ENCODE measurements at regions not wholly inside any gene's neighbourhood (a gene's known extent, or its start where the extent isn't known, plus 50 kb on each side); places are given as distances from the start of the nearest gene placed in this dataset.

- WGBS, 10 experiments, result 0 to 67% (median 21%) methylated on average over 1 to 3 of the region's 3 CpGs; no CpG with 5 or more reads in 3 of the 10 experiments
- peak in 1 of 8 experiments; percentile 27 for ATAC-seq (replicated peaks in 6 of 8)
- Histone ChIP-seq H3K4me1 (replicated peaks in 1 of 2) (peaks cover 16 to 31% of the 10 kb centered on the region in 2 donors), H3K27ac (peak overlapping the region in 1 of 2 donors; percentile 41), H3K4me3 (no peak overlapping the region)
- in situ Hi-C loops (cut with MboI; ENCODE audit: low pct_unique_long_range_greater_than_20kb in 2 of 9, low sequenced_read_pairs in 9 of 9, unreplicated experiment in 9 of 9), result no loop called here
Observed at GRCh38 chr15:53080484-53080883, 290.3 kb upstream of the ONECUT1 start.

- no peak overlapping the region for H3K4me3 ChIP-seq
- in situ Hi-C loops (cut with MboI; ENCODE audit: low pct_unique_long_range_greater_than_20kb in 2 of 9, low sequenced_read_pairs in 9 of 9, unreplicated experiment in 9 of 9), result no loop called here
- peaks cover 24 to 34% of the 10 kb centered on the region in 2 donors for H3K4me1 ChIP-seq (replicated peaks in 1 of 2)
- ATAC-seq (replicated peaks in 6 of 8), result no peak
- no peak overlapping the region for H3K27ac ChIP-seq
- WGBS, 10 experiments, result 0 to 100% (median 34%) methylated on average over 1 to 3 of the region's 3 CpGs; no CpG with 5 or more reads in 4 of the 10 experiments
Observed at GRCh38 chr15:53074221-53074620, 284.1 kb upstream of the ONECUT1 start.

- Histone ChIP-seq H3K4me1 (replicated peaks in 1 of 2) (peaks cover 24 to 38% of the 10 kb centered on the region in 2 donors), H3K4me3 (no peak overlapping the region), H3K27ac (no peak overlapping the region)
- ATAC-seq (replicated peaks in 6 of 8), result peak in 6 of 8 experiments; percentile 23 to 71 (median 54)
- 0 to 80% (median 15%) methylated on average over 1 to 2 of the region's 3 CpGs; no CpG with 5 or more reads in 2 of the 10 experiments for WGBS, 10 experiments
- in situ Hi-C loops (cut with MboI; ENCODE audit: low pct_unique_long_range_greater_than_20kb in 2 of 9, low sequenced_read_pairs in 9 of 9, unreplicated experiment in 9 of 9), result no loop called here
Observed at GRCh38 chr15:53072077-53072476, 281.9 kb upstream of the ONECUT1 start.

- WGBS, 10 experiments, result 0 to 100% (median 53%) methylated on average over 1 to 4 of the region's 4 CpGs; no CpG with 5 or more reads in 3 of the 10 experiments
- Histone ChIP-seq H3K27ac (no peak overlapping the region), H3K4me1 (replicated peaks in 1 of 2) (peaks cover 14 to 20% of the 10 kb centered on the region in 2 donors), H3K4me3 (no peak overlapping the region)
- ATAC-seq (replicated peaks in 6 of 8), result peak in 2 of 8 experiments; percentile 39 to 42
- in situ Hi-C loops (cut with MboI; ENCODE audit: low pct_unique_long_range_greater_than_20kb in 2 of 9, low sequenced_read_pairs in 9 of 9, unreplicated experiment in 9 of 9), result no loop called here
Observed at GRCh38 chr15:53068636-53069035, 278.5 kb upstream of the ONECUT1 start.

- Histone ChIP-seq H3K4me1 (replicated peaks in 1 of 2) (peaks cover 9 to 14% of the 10 kb centered on the region in 2 donors), H3K27ac (no peak overlapping the region), H3K4me3 (no peak overlapping the region)
- WGBS, 10 experiments, result 0 to 74% (median 56%) methylated on average over 6 to 10 of the region's 10 CpGs
- ATAC-seq (replicated peaks in 6 of 8), result peak in 1 of 8 experiments; percentile 24
- in situ Hi-C loops (cut with MboI; ENCODE audit: low pct_unique_long_range_greater_than_20kb in 2 of 9, low sequenced_read_pairs in 9 of 9, unreplicated experiment in 9 of 9), result no loop called here
Observed at GRCh38 chr15:53059273-53060043, 269.3 kb upstream of the ONECUT1 start.

GRCh38 chr15:53046153-53046790 is 256.1 kb upstream of the ONECUT1 start:
- in situ Hi-C loops (cut with MboI; ENCODE audit: low pct_unique_long_range_greater_than_20kb in 2 of 9, low sequenced_read_pairs in 9 of 9, unreplicated experiment in 9 of 9), result no loop called here
- Histone ChIP-seq H3K4me1 (replicated peaks in 1 of 2) (no peaks in the 10 kb centered on the region), H3K4me3 (no peak overlapping the region), H3K27ac (no peak overlapping the region)
- ATAC-seq (replicated peaks in 6 of 8), result no peak
- WGBS, 10 experiments, result 0 to 100% (median 90%) methylated on average over 1 to 2 of the region's 2 CpGs; no CpG with 5 or more reads in 2 of the 10 experiments

GRCh38 chr15:53038655-53038941 is 248.5 kb upstream of the ONECUT1 start:
- ATAC-seq (replicated peaks in 6 of 8), result peak in 4 of 8 experiments; percentile 17 to 58 (median 52)
- WGBS, 10 experiments, result 4 to 73% (median 49%) methylated on average over 1 to 5 of the region's 7 CpGs; no CpG with 5 or more reads in 4 of the 10 experiments
- Histone ChIP-seq H3K4me1 (replicated peaks in 1 of 2) (peaks cover 3 to 23% of the 10 kb centered on the region in 2 donors), H3K27ac (peak overlapping the region; percentile 30 to 50), H3K4me3 (no peak overlapping the region)
- in situ Hi-C loops (cut with MboI; ENCODE audit: low pct_unique_long_range_greater_than_20kb in 2 of 9, low sequenced_read_pairs in 9 of 9, unreplicated experiment in 9 of 9), result no loop called here

GRCh38 chr15:53037904-53038654 is 247.9 kb upstream of the ONECUT1 start:
- in situ Hi-C loops (cut with MboI; ENCODE audit: low pct_unique_long_range_greater_than_20kb in 2 of 9, low sequenced_read_pairs in 9 of 9, unreplicated experiment in 9 of 9), result no loop called here

GRCh38 chr15:53036641-53037040 is 246.5 kb upstream of the ONECUT1 start:
- no peak for ATAC-seq (replicated peaks in 6 of 8)
- WGBS, 10 experiments, result 0 to 90% (median 48%) methylated on average over 1 to 2 of the region's 2 CpGs
- H3K4me1 ChIP-seq (replicated peaks in 1 of 2), result peaks cover 3 to 25% of the 10 kb centered on the region in 2 donors
- H3K27ac ChIP-seq, result no peak overlapping the region
- no peak overlapping the region for H3K4me3 ChIP-seq
- in situ Hi-C loops (cut with MboI; ENCODE audit: low pct_unique_long_range_greater_than_20kb in 2 of 9, low sequenced_read_pairs in 9 of 9, unreplicated experiment in 9 of 9), result no loop called here

More at GRCh38 chr15:53037904-53038654, 247.9 kb upstream of the ONECUT1 start:
- H3K4me3 ChIP-seq, result no peak overlapping the region
- ATAC-seq (replicated peaks in 6 of 8), result peak in 4 of 8 experiments; percentile 49 to 77 (median 59)
- peak overlapping the region; percentile 30 to 50 for H3K27ac ChIP-seq
- peaks cover 3 to 23% of the 10 kb centered on the region in 2 donors for H3K4me1 ChIP-seq (replicated peaks in 1 of 2)
- WGBS, 10 experiments, result 0 to 81% (median 33%) methylated on average over 1 to 5 of the region's 14 CpGs

- WGBS, 10 experiments, result 0 to 100% (median 73%) methylated on average over 1 to 4 of the region's 4 CpGs; no CpG with 5 or more reads in 2 of the 10 experiments
- in situ Hi-C loops (cut with MboI; ENCODE audit: low pct_unique_long_range_greater_than_20kb in 2 of 9, low sequenced_read_pairs in 9 of 9, unreplicated experiment in 9 of 9), result no loop called here
- Histone ChIP-seq H3K4me1 (replicated peaks in 1 of 2) (peaks cover 3 to 25% of the 10 kb centered on the region in 2 donors), H3K27ac (no peak overlapping the region), H3K4me3 (no peak overlapping the region)
- no peak for ATAC-seq (replicated peaks in 6 of 8)
Observed at GRCh38 chr15:53034767-53035245, 244.7 kb upstream of the ONECUT1 start.

GRCh38 chr15:53033709-53034108 is 243.6 kb upstream of the ONECUT1 start:
- in situ Hi-C loops (cut with MboI; ENCODE audit: low pct_unique_long_range_greater_than_20kb in 2 of 9, low sequenced_read_pairs in 9 of 9, unreplicated experiment in 9 of 9), result no loop called here
- Histone ChIP-seq H3K4me1 (replicated peaks in 1 of 2) (peaks cover 3 to 24% of the 10 kb centered on the region in 2 donors), H3K4me3 (no peak overlapping the region), H3K27ac (no peak overlapping the region)
- ATAC-seq (replicated peaks in 6 of 8), result no peak
- WGBS, 10 experiments, result 0 to 100% (median 88%) methylated on average over 1 to 4 of the region's 4 CpGs; no CpG with 5 or more reads in 2 of the 10 experiments

- in situ Hi-C loops (cut with MboI; ENCODE audit: low pct_unique_long_range_greater_than_20kb in 2 of 9, low sequenced_read_pairs in 9 of 9, unreplicated experiment in 9 of 9), result no loop called here
- no peak overlapping the region for H3K27ac ChIP-seq
Observed at GRCh38 chr15:53031469-53031868, 241.3 kb upstream of the ONECUT1 start.

GRCh38 chr15:53022788-53023187 is 232.7 kb upstream of the ONECUT1 start:
- no peak overlapping the region for H3K4me3 ChIP-seq
- ATAC-seq (replicated peaks in 6 of 8), result no peak
- 11 to 97% (median 80%) methylated on average over 1 to 3 of the region's 4 CpGs; no CpG with 5 or more reads in 1 of the 10 experiments for WGBS, 10 experiments
- no peaks in the 10 kb centered on the region for H3K4me1 ChIP-seq (replicated peaks in 1 of 2)
- H3K27ac ChIP-seq, result no peak overlapping the region
- in situ Hi-C loops (cut with MboI; ENCODE audit: low pct_unique_long_range_greater_than_20kb in 2 of 9, low sequenced_read_pairs in 9 of 9, unreplicated experiment in 9 of 9), result no loop called here

More at GRCh38 chr15:53031469-53031868, 241.3 kb upstream of the ONECUT1 start:
- no peak for ATAC-seq (replicated peaks in 6 of 8)
- 0 to 83% (median 63%) methylated on average over 1 of the region's 1 CpG; no CpG with 5 or more reads in 5 of the 10 experiments for WGBS, 10 experiments
- H3K4me3 ChIP-seq, result no peak overlapping the region
- peaks cover 0 to 2% of the 10 kb centered on the region in 2 donors for H3K4me1 ChIP-seq (replicated peaks in 1 of 2)

Data from motor neuron (in vitro differentiated cells).